OCI-LY1 (cell line): ENCODE measurements at regions not wholly inside any gene's neighbourhood (a gene's known extent, or its start where the extent isn't known, plus 50 kb on each side); places are given as distances from the start of the nearest gene placed in this dataset.

Experiments used
- H2AFZ ChIP-seq: fragments of 200-600 bp; sonication (generic), shearing (Covaris generic); 2 replicates; pipeline ENCODE4 v1.6.0; 2014; ENCODE audit warnings: antibody characterized with exemption, mild to moderate bottlenecking, low read length
- H3F3A ChIP-seq: fragments of 200-600 bp; sonication (generic), shearing (Covaris generic); 2 replicates; pipeline ENCODE4 v1.6.0; 2014; ENCODE audit warnings: mild to moderate bottlenecking, antibody characterized with exemption, low read length, moderate library complexity; ENCODE audit not compliant: insufficient read depth
- H3K27ac ChIP-seq: fragments of 200-600 bp; sonication (generic); 2 replicates; pipeline ENCODE4 v1.5.1; 2014; ENCODE audit warnings: low read length, mixed run types, mild to moderate bottlenecking, low read depth; ENCODE audit not compliant: poor library complexity, severe bottlenecking
- H3K27me3 ChIP-seq: fragments of 200-600 bp; sonication (generic); 2 replicates; pipeline ENCODE4 v1.6.0; 2014; ENCODE audit warnings: antibody characterized with exemption, mild to moderate bottlenecking, low read length, moderate library complexity; ENCODE audit not compliant: insufficient read depth
- H3K36me3 ChIP-seq: fragments of 200-600 bp; sonication (generic); 2 replicates; pipeline ENCODE4 v1.6.1; 2014; ENCODE audit warnings: mild to moderate bottlenecking, antibody characterized with exemption, low read length, moderate library complexity, mixed read lengths; ENCODE audit not compliant: insufficient read depth
- H3K4me1 ChIP-seq: fragments of 200-600 bp; sonication (generic); 2 replicates; pipeline ENCODE4 v1.5.1; 2014; ENCODE audit warnings: mild to moderate bottlenecking, low read length, moderate library complexity; ENCODE audit not compliant: insufficient read depth, severe bottlenecking
- H3K4me2 ChIP-seq: fragments of 200-600 bp; sonication (generic), shearing (Covaris generic); 2 replicates; pipeline ENCODE4 v1.6.1; 2014; ENCODE audit warnings: low read length
- H3K4me3 ChIP-seq: fragments of 200-600 bp; sonication (generic); 2 replicates; pipeline ENCODE4 v1.5.1; 2014; ENCODE audit warnings: low read length, low read depth, mild to moderate bottlenecking, mixed read lengths; ENCODE audit not compliant: poor library complexity, severe bottlenecking
- H3K79me2 ChIP-seq: fragments of 200-600 bp; shearing (Covaris generic); 2 replicates; pipeline ENCODE4 v1.6.1; 2016; ENCODE audit warnings: mixed run types, low read length, mixed read lengths; ENCODE audit not compliant: insufficient read depth
- H3K9ac ChIP-seq: fragments of 200-600 bp; sonication (generic), shearing (Covaris generic); 2 replicates; pipeline ENCODE4 v1.6.1; 2014; ENCODE audit warnings: mild to moderate bottlenecking, low read length, mixed read lengths
- H3K9me2 ChIP-seq: fragments of 200-600 bp; sonication (generic), shearing (Covaris generic); 2 replicates; pipeline ENCODE4 v1.6.1; 2014; ENCODE audit warnings: low read depth, mild to moderate bottlenecking, low read length, mixed read lengths
- H3K9me3 ChIP-seq: fragments of 200-600 bp; shearing (Covaris generic); 2 replicates; pipeline ENCODE4 v1.6.1; 2014; ENCODE audit warnings: low read length, mixed read lengths
- H4K20me1 ChIP-seq: fragments of 200-600 bp; sonication (generic), shearing (Covaris generic); 2 replicates; pipeline ENCODE4 v1.6.0; 2016; ENCODE audit warnings: mild to moderate bottlenecking, low read length; ENCODE audit not compliant: insufficient read depth
- CTCF ChIP-seq: fragments of 200-600 bp; sonication (generic), shearing (Covaris generic); IDR thresholded peaks from 2 replicates; pipeline ENCODE4 v1.5.1; 2017; ENCODE audit warnings: mild to moderate bottlenecking, antibody characterized with exemption, low read length, moderate library complexity, mixed read lengths
- EZH2 ChIP-seq: fragments of 200-600 bp; sonication (generic), shearing (Covaris generic); IDR thresholded peaks from 2 replicates; pipeline ENCODE4 v1.8.0; 2017; ENCODE audit warnings: borderline replicate concordance, mixed run types, mild to moderate bottlenecking, antibody characterized with exemption, low read length, moderate library complexity, mixed read lengths

GRCh38 chr4:23225564-23225963 lies 532.8 kb downstream of the GBA3 start:
- H3K9me3 ChIP-seq = no peaks in the 10 kb centered on the region
- no peaks in the 10 kb centered on the region for H3K27me3 ChIP-seq
- H3K27ac ChIP-seq = no peak overlapping the region
- H3K9me2 ChIP-seq = no peaks in the 10 kb centered on the region
- H3K79me2 ChIP-seq = no peaks in the 10 kb centered on the region
- no peaks in the 10 kb centered on the region for H3K4me1 ChIP-seq
- H3K4me3 ChIP-seq = no peak overlapping the region
- H3K4me2 ChIP-seq = no peak overlapping the region
- no peaks in the 10 kb centered on the region for H4K20me1 ChIP-seq
- H3K36me3 ChIP-seq = no peaks in the 10 kb centered on the region
- H3K9ac ChIP-seq = no peak overlapping the region
- no peaks in the 10 kb centered on the region for H3F3A ChIP-seq
- no peak overlapping the region for H2AFZ ChIP-seq
- no peak for TF ChIP-seq EZH2
- no peak for TF ChIP-seq CTCF

GRCh38 chr4:23224684-23225420 lies 532.1 kb downstream of the GBA3 start:
- H3K36me3 ChIP-seq = no peaks in the 10 kb centered on the region
- H3K9ac ChIP-seq = no peak overlapping the region
- H3K79me2 ChIP-seq = no peaks in the 10 kb centered on the region
- no peak for TF ChIP-seq EZH2
- no peak for TF ChIP-seq CTCF
- no peak overlapping the region for H2AFZ ChIP-seq
- H3K9me3 ChIP-seq = no peaks in the 10 kb centered on the region
- H3K4me3 ChIP-seq = no peak overlapping the region
- no peaks in the 10 kb centered on the region for H3F3A ChIP-seq
- no peaks in the 10 kb centered on the region for H3K27me3 ChIP-seq
- no peak overlapping the region for H3K27ac ChIP-seq
- no peak overlapping the region for H3K4me2 ChIP-seq
- no peaks in the 10 kb centered on the region for H3K9me2 ChIP-seq
- H4K20me1 ChIP-seq = no peaks in the 10 kb centered on the region
- H3K4me1 ChIP-seq = no peaks in the 10 kb centered on the region

- H3K9me2 ChIP-seq = no peaks in the 10 kb centered on the region
- H4K20me1 ChIP-seq = no peaks in the 10 kb centered on the region
- no peaks in the 10 kb centered on the region for H3K79me2 ChIP-seq
- no peaks in the 10 kb centered on the region for H3K4me1 ChIP-seq
- no peaks in the 10 kb centered on the region for H3K36me3 ChIP-seq
- no peaks in the 10 kb centered on the region for H3F3A ChIP-seq
- no peak overlapping the region for H3K27ac ChIP-seq
- TF ChIP-seq EZH2 = no peak
- no peak for TF ChIP-seq CTCF
- H3K4me2 ChIP-seq = no peak overlapping the region
- H3K27me3 ChIP-seq = no peaks in the 10 kb centered on the region
- no peak overlapping the region for H3K4me3 ChIP-seq
- no peaks in the 10 kb centered on the region for H3K9me3 ChIP-seq
- H3K9ac ChIP-seq = no peak overlapping the region
- no peak overlapping the region for H2AFZ ChIP-seq
Measured at GRCh38 chr4:23220911-23221310, 528.2 kb downstream of the GBA3 start.
